ENCODE measurements at regions not wholly inside any gene's neighbourhood (a gene's known extent, or its start where the extent isn't known, plus 50 kb on each side); places are given as distances from the start of the nearest gene placed in this dataset.
"Not testable (repeated sequence)": the region's sequence is repeated elsewhere in the genome, so short reads cannot be mapped to it uniquely, and the experiment has no call there.

- TF ChIP-seq, protein P1, sequence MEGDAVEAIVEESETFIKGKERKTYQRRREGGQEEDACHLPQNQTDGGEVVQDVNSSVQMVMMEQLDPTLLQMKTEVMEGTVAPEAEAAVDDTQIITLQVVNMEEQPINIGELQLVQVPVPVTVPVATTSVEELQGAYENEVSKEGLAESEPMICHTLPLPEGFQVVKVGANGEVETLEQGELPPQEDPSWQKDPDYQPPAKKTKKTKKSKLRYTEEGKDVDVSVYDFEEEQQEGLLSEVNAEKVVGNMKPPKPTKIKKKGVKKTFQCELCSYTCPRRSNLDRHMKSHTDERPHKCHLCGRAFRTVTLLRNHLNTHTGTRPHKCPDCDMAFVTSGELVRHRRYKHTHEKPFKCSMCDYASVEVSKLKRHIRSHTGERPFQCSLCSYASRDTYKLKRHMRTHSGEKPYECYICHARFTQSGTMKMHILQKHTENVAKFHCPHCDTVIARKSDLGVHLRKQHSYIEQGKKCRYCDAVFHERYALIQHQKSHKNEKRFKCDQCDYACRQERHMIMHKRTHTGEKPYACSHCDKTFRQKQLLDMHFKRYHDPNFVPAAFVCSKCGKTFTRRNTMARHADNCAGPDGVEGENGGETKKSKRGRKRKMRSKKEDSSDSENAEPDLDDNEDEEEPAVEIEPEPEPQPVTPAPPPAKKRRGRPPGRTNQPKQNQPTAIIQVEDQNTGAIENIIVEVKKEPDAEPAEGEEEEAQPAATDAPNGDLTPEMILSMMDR (IDR thresholded peaks at IDR 0.05; ENCODE audit: control insufficient read depth, insufficient read depth, low read depth, low read length, missing control alignments): no peak
- H3K4me3 ChIP-seq (ENCODE audit: control insufficient read depth, low read depth, low read length): no peak overlapping the region
- DNase-seq (ENCODE audit: low read depth): no peak
These were observed 290.2 kb upstream of the NCAM1 start for GRCh38 chr11:112670806-112671570.

GRCh38 chr11:112673401-112673800 is 287.8 kb upstream of the NCAM1 start:
- not testable (repeated sequence) for DNase-seq (ENCODE audit: low read depth); H3K4me3 ChIP-seq (ENCODE audit: control insufficient read depth, low read depth, low read length)

GRCh38 chr11:112685111-112685510 is 276.1 kb upstream of the NCAM1 start:
- DNase-seq (ENCODE audit: low read depth): no peak
- H3K4me3 ChIP-seq (ENCODE audit: control insufficient read depth, low read depth, low read length): no peak overlapping the region
- TF ChIP-seq, protein P1 (IDR thresholded peaks at IDR 0.05; ENCODE audit: control insufficient read depth, insufficient read depth, low read depth, low read length, missing control alignments): no peak

DNA sequence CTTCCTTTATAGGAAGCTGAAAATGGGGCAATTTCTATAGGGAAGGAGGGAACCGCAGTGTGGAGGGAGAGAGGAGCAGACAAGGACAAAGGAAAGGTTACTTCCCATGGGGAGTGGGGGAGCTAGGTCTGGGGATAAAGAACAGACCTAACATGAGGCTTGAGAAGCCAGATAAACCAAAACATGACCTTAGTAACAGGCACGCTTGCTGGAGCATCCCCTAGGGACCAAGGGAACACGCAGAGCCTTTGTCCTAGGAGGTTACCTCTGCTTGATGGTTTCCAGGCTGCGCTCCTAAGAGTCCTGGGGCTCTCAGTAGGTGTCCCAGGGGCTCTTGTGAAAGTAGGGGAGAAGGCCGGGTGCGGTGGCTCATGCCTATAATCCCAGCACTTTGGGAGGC is 271.4 kb upstream of the NCAM1 start:
- H3K4me3 ChIP-seq (ENCODE audit: control insufficient read depth, low read depth, low read length): no peak overlapping the region
- DNase-seq (ENCODE audit: low read depth): no peak
- TF ChIP-seq, protein P1 (IDR thresholded peaks at IDR 0.05; ENCODE audit: control insufficient read depth, insufficient read depth, low read depth, low read length, missing control alignments): no peak

- TF ChIP-seq, protein P1 (IDR thresholded peaks at IDR 0.05; ENCODE audit: control insufficient read depth, insufficient read depth, low read depth, low read length, missing control alignments): no peak
- H3K4me3 ChIP-seq (ENCODE audit: control insufficient read depth, low read depth, low read length): no peak overlapping the region
- DNase-seq (ENCODE audit: low read depth): no peak
These were observed 267.4 kb upstream of the NCAM1 start for GRCh38 chr11:112693781-112694180.

DNA sequence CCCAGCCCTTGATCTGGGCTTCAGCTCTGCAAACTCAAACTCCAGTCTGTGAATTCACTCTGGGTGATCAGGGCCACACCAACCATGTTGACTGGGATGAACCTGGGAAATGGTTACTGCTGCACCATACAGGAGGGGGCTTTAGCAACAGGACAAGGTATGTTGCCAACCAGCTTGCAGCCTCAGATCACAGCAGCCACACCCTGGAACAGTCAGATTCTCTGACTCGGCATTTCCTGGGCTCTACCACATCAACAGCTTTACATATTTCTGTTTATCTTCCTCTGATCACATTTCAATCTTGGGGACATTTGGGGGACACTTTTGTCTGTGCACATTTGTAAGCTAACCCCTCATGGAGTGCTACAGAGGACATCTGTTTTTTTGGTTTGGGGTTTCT is 267.0 kb upstream of the NCAM1 start:
- TF ChIP-seq, protein P1 (IDR thresholded peaks at IDR 0.05; ENCODE audit: control insufficient read depth, insufficient read depth, low read depth, low read length, missing control alignments): no peak
- DNase-seq (ENCODE audit: low read depth): no peak
- H3K4me3 ChIP-seq (ENCODE audit: control insufficient read depth, low read depth, low read length): no peak overlapping the region

DNA sequence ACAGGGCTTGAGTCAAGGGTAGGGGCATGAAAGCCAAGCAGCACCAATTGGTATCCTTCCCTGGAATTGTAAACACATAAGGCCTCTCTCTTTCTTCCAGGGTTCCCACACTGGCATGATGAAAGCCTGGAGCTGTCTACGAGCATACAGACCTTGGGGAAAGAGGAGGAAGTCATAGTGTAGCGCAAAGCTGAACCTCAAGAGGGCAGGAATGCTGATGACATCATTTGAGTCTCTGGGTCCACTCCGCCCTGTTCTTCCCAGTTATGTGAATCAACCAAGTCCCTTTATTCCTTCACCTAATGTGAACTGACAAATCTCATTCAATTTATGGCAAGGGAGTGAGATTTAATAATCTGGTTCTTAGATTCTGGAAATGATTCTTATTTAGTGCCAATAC is 266.4 kb upstream of the NCAM1 start:
- no peak for DNase-seq (ENCODE audit: low read depth)
- TF ChIP-seq, protein P1 (IDR thresholded peaks at IDR 0.05; ENCODE audit: control insufficient read depth, insufficient read depth, low read depth, low read length, missing control alignments): no peak
- H3K4me3 ChIP-seq (ENCODE audit: control insufficient read depth, low read depth, low read length): no peak overlapping the region
